ENCODE measurements at regions not wholly inside any gene's neighbourhood (a gene's known extent, or its start where the extent isn't known, plus 50 kb on each side); places are given as distances from the start of the nearest gene placed in this dataset.

GRCh38 chr16:9665851-9666271 is 516.4 kb downstream of the GRIN2A start:
- TF ChIP-seq YY1 (IDR thresholded peaks at IDR 0.05; ENCODE audit: low read depth) (no peak), TCF12 (IDR thresholded peaks at IDR 0.05; ENCODE audit: low read depth) (no peak), CREB1 (IDR thresholded peaks at IDR 0.05; ENCODE audit: low read depth) (no peak), CEBPB (IDR thresholded peaks at IDR 0.05) (no peak), NFIC (IDR thresholded peaks at IDR 0.05) (no peak), REST (IDR thresholded peaks at IDR 0.05; ENCODE audit: low read depth) (no peak), EP300 (IDR thresholded peaks at IDR 0.05; ENCODE audit: borderline replicate concordance) (no peak), USF1 (IDR thresholded peaks at IDR 0.05) (no peak), RAD21 (IDR thresholded peaks at IDR 0.05; ENCODE audit: low read depth) (no peak), FOXM1 (IDR thresholded peaks at IDR 0.05; ENCODE audit: borderline replicate concordance, low read depth) (no peak), TAF1 (IDR thresholded peaks at IDR 0.05; ENCODE audit: low read depth) (no peak)

- TF ChIP-seq CREB1 (IDR thresholded peaks at IDR 0.05; ENCODE audit: low read depth) = no peak
- TF ChIP-seq TAF1 (IDR thresholded peaks at IDR 0.05; ENCODE audit: low read depth) = no peak
- TF ChIP-seq REST (IDR thresholded peaks at IDR 0.05; ENCODE audit: low read depth) = no peak
Observed at GRCh38 chr16:9666834-9667480, 515.3 kb downstream of the GRIN2A start.

GRCh38 chr16:9670033-9670432 is 512.2 kb downstream of the GRIN2A start:
- no peak for TF ChIP-seq EP300 (IDR thresholded peaks at IDR 0.05; ENCODE audit: borderline replicate concordance)

- TF ChIP-seq FOXM1 (IDR thresholded peaks at IDR 0.05; ENCODE audit: borderline replicate concordance, low read depth) (no peak), YY1 (IDR thresholded peaks at IDR 0.05; ENCODE audit: low read depth) (no peak), CEBPB (IDR thresholded peaks at IDR 0.05) (no peak), MAX (IDR thresholded peaks at IDR 0.05) (no peak), REST (IDR thresholded peaks at IDR 0.05; ENCODE audit: low read depth) (no peak), TCF12 (IDR thresholded peaks at IDR 0.05; ENCODE audit: low read depth) (no peak), ZBTB7A (IDR thresholded peaks at IDR 0.05; ENCODE audit: low read depth) (no peak), CREB1 (IDR thresholded peaks at IDR 0.05; ENCODE audit: low read depth) (no peak), EP300 (IDR thresholded peaks at IDR 0.05; ENCODE audit: borderline replicate concordance) (no peak), RAD21 (IDR thresholded peaks at IDR 0.05; ENCODE audit: low read depth) (no peak), TEAD4 (IDR thresholded peaks at IDR 0.05) (no peak), USF1 (IDR thresholded peaks at IDR 0.05) (no peak)
Observed at GRCh38 chr16:9677301-9677653, 505.0 kb downstream of the GRIN2A start.

- TF ChIP-seq TCF12 (IDR thresholded peaks at IDR 0.05; ENCODE audit: low read depth) = no peak
- no peak for TF ChIP-seq EGR1 (IDR thresholded peaks at IDR 0.05)
- TF ChIP-seq EP300 (IDR thresholded peaks at IDR 0.05; ENCODE audit: borderline replicate concordance) = no peak
- no peak for TF ChIP-seq USF1 (IDR thresholded peaks at IDR 0.05)
- TF ChIP-seq RAD21 (IDR thresholded peaks at IDR 0.05; ENCODE audit: low read depth) = no peak
- TF ChIP-seq ZBTB7A (IDR thresholded peaks at IDR 0.05; ENCODE audit: low read depth) = no peak
- no peak for TF ChIP-seq REST (IDR thresholded peaks at IDR 0.05; ENCODE audit: low read depth)
- TF ChIP-seq FOXM1 (IDR thresholded peaks at IDR 0.05; ENCODE audit: borderline replicate concordance, low read depth) = no peak
- TF ChIP-seq TAF1 (IDR thresholded peaks at IDR 0.05; ENCODE audit: low read depth) = no peak
- no peak for TF ChIP-seq NFIC (IDR thresholded peaks at IDR 0.05)
- TF ChIP-seq CREB1 (IDR thresholded peaks at IDR 0.05; ENCODE audit: low read depth) = no peak
- TF ChIP-seq TEAD4 (IDR thresholded peaks at IDR 0.05) = no peak
- no peak for TF ChIP-seq MAX (IDR thresholded peaks at IDR 0.05)
- no peak for TF ChIP-seq CEBPB (IDR thresholded peaks at IDR 0.05)
- TF ChIP-seq YY1 (IDR thresholded peaks at IDR 0.05; ENCODE audit: low read depth) = no peak
Observed at GRCh38 chr16:9679213-9679767, 502.9 kb downstream of the GRIN2A start.

All from Ishikawa (cell line).